IMR-90 (cell line): ENCODE measurements at regions not wholly inside any gene's neighbourhood (a gene's known extent, or its start where the extent isn't known, plus 50 kb on each side); places are given as distances from the start of the nearest gene placed in this dataset.

Source experiments
- ATAC-seq: fragments of 200-7000 bp; cut with Tn5 transposase; 2 replicates; pipeline ENCODE4 v1.9.1; 2020; ENCODE audit warnings: low read depth, mild to moderate bottlenecking, moderate library complexity
- BruUV-seq: library from RNA; stranded (reverse); fragments of 400-500 nt; replicated peaks from 2 replicates; lab custom pipeline; 2021; lab: Mats Ljungman, UMichigan
- CTCF ChIA-PET: fragments of 300-600 bp; formaldehyde crosslinking; extraction: SDS; loops from one replicate; lab custom pipeline; 2021; ENCODE audit warnings: antibody characterized with exemption; lab: Yijun Ruan, JAX
- POLR2A ChIA-PET: fragments of 300-600 bp; sonication (Branson Sonifier 250); formaldehyde crosslinking; loops from one replicate; lab custom pipeline; 2022; ENCODE audit warnings: antibody characterized with exemption; ENCODE audit not compliant: unreplicated experiment; lab: Charles Lee
- DNase-seq: peaks from one replicate; pipeline ENCODE4 v3.0.0; 2013
- H2AFZ ChIP-seq: replicated peaks from 2 replicates; pipeline ENCODE3; 2013; ENCODE audit warnings: low read length, mild to moderate bottlenecking; ENCODE audit not compliant: poor library complexity
- H2AK5ac ChIP-seq: 2 replicates; pipeline ENCODE4 v1.6.1; 2013; ENCODE audit warnings: low read depth, low read length, inconsistent platforms
- H2AK9ac ChIP-seq: replicated peaks from 2 replicates; pipeline ENCODE3; 2013; ENCODE audit warnings: mild to moderate bottlenecking, low read depth, low read length, moderate library complexity; ENCODE audit not compliant: poor library complexity
- H2BK120ac ChIP-seq: 2 replicates; pipeline ENCODE4 v1.6.1; 2013; ENCODE audit warnings: low read depth, low read length, inconsistent platforms
- H2BK15ac ChIP-seq: 3 replicates; pipeline ENCODE4 v1.6.1; 2013; ENCODE audit warnings: low read depth, low read length, inconsistent platforms
- H2BK20ac ChIP-seq: 2 replicates; pipeline ENCODE4 v1.6.1; 2013; ENCODE audit warnings: low read depth, mild to moderate bottlenecking, inconsistent platforms, low read length, moderate library complexity
- H2BK5ac ChIP-seq: 2 replicates; pipeline ENCODE4 v1.6.1; 2013; ENCODE audit warnings: mild to moderate bottlenecking, low read depth, low read length, inconsistent platforms; ENCODE audit not compliant: poor library complexity, severe bottlenecking
- H3K14ac ChIP-seq: replicated peaks from 2 replicates; pipeline ENCODE4 v1.6.1; 2013; ENCODE audit warnings: low read depth, low read length, inconsistent platforms
- H3K18ac ChIP-seq: 2 replicates; pipeline ENCODE4 v1.6.1; 2013; ENCODE audit warnings: low read depth, low read length, control low read depth
- H3K23ac ChIP-seq: 2 replicates; pipeline ENCODE4 v1.6.1; 2013; ENCODE audit warnings: low read depth, low read length, inconsistent platforms
- H3K27ac ChIP-seq: 2 replicates; pipeline ENCODE4 v1.5.1; 2013; ENCODE audit warnings: mild to moderate bottlenecking, control low read depth, low read length; ENCODE audit not compliant: insufficient read depth
- H3K27me3 ChIP-seq: 2 replicates; pipeline ENCODE4 v1.6.1; 2013; ENCODE audit warnings: low read length; ENCODE audit not compliant: control insufficient read depth, insufficient read depth
- H3K36me3 ChIP-seq: 2 replicates; pipeline ENCODE4 v1.6.1; 2013; ENCODE audit warnings: low read length, mixed read lengths; ENCODE audit not compliant: control insufficient read depth, insufficient read depth
- H3K4ac ChIP-seq: 2 replicates; pipeline ENCODE4 v1.6.1; 2013; ENCODE audit warnings: low read depth, low read length, inconsistent platforms
- H3K4me1 ChIP-seq: 2 replicates; pipeline ENCODE4 v1.6.1; 2013; ENCODE audit warnings: low read length, mixed read lengths; ENCODE audit not compliant: control insufficient read depth, insufficient read depth
- H3K4me2 ChIP-seq: 2 replicates; pipeline ENCODE4 v1.6.1; 2013; ENCODE audit warnings: low read depth, mild to moderate bottlenecking, control low read depth, low read length, moderate library complexity
- H3K4me3 ChIP-seq: 2 replicates; pipeline ENCODE4 v1.5.1; 2013; ENCODE audit warnings: low read depth, mild to moderate bottlenecking, control low read depth, low read length, moderate library complexity; ENCODE audit not compliant: insufficient read depth
- H3K56ac ChIP-seq: 2 replicates; pipeline ENCODE4 v1.6.1; 2013; ENCODE audit warnings: low read length, inconsistent platforms; ENCODE audit not compliant: insufficient read depth; ENCODE audit errors: extremely low read depth
- H3K79me1 ChIP-seq, 2 experiments: 2 replicates each; pipeline ENCODE4 v1.6.1; 2013; ENCODE audit warnings: low read length in 2 of 2, inconsistent platforms in 1 of 2, low read depth in 1 of 2
- H3K9ac ChIP-seq: 2 replicates; pipeline ENCODE4 v1.6.1; 2013; ENCODE audit warnings: low read depth, low read length, control low read depth
- H3K9me1 ChIP-seq: 2 replicates; pipeline ENCODE4 v1.6.1; 2013; ENCODE audit warnings: low read length, inconsistent platforms; ENCODE audit not compliant: insufficient read depth
- H3K9me3 ChIP-seq: 2 replicates; pipeline ENCODE4 v1.6.1; 2013; ENCODE audit warnings: low read length; ENCODE audit not compliant: control insufficient read depth, insufficient read depth
- H4K20me1 ChIP-seq: 2 replicates; pipeline ENCODE4 v1.6.1; 2013; ENCODE audit warnings: low read length, inconsistent platforms; ENCODE audit not compliant: insufficient read depth
- H4K5ac ChIP-seq: 2 replicates; pipeline ENCODE4 v1.6.1; 2013; ENCODE audit warnings: mild to moderate bottlenecking, low read depth, low read length, control low read depth
- H4K8ac ChIP-seq, 2 experiments: 2 replicates each; pipeline ENCODE4 v1.6.1; 2013; ENCODE audit warnings: low read depth in 2 of 2, low read length in 2 of 2, control low read depth in 1 of 2, inconsistent platforms in 1 of 2
- H4K91ac ChIP-seq: 2 replicates; pipeline ENCODE4 v1.6.1; 2013; ENCODE audit warnings: low read depth, low read length, inconsistent platforms; ENCODE audit not compliant: insufficient read depth
- BHLHE40 ChIP-seq: fragments of 150-350 bp; IDR thresholded peaks from 2 replicates; pipeline ENCODE4 v1.6.1; 2016; ENCODE audit warnings: mild to moderate bottlenecking, low read depth, low read length
- CEBPB ChIP-seq: IDR thresholded peaks from 2 replicates; pipeline ENCODE4 v1.6.1; 2012; ENCODE audit warnings: low read depth, low read length, improper control_type of control experiment
- CHD1 ChIP-seq: IDR thresholded peaks from 2 replicates; pipeline ENCODE4 v1.6.1; 2012; ENCODE audit warnings: low read depth, low read length, improper control_type of control experiment
- FOS ChIP-seq: fragments of 150-350 bp; IDR thresholded peaks from 2 replicates; pipeline ENCODE4 v1.6.1; 2016; ENCODE audit warnings: low read depth, low read length
- MAFK ChIP-seq: IDR thresholded peaks from 2 replicates; pipeline ENCODE4 v1.6.1; 2012; ENCODE audit warnings: low read depth, low read length, improper control_type of control experiment
- MAZ ChIP-seq: IDR thresholded peaks from 2 replicates; pipeline ENCODE4 v1.6.1; 2012; ENCODE audit warnings: low read depth, mild to moderate bottlenecking, low read length, improper control_type of control experiment, moderate library complexity, borderline replicate concordance
- MXI1 ChIP-seq: IDR thresholded peaks from 2 replicates; pipeline ENCODE4 v1.6.1; 2012; ENCODE audit warnings: low read depth, mild to moderate bottlenecking, low read length, moderate library complexity, borderline replicate concordance
- NFE2L2 ChIP-seq: fragments of 150-350 bp; IDR thresholded peaks from 2 replicates; pipeline ENCODE4 v1.6.1; 2016; ENCODE audit warnings: low read depth, mild to moderate bottlenecking, low read length
- POLR2A ChIP-seq: IDR thresholded peaks from 2 replicates; pipeline ENCODE4 v1.6.1; 2012; ENCODE audit warnings: mild to moderate bottlenecking, low read depth, low read length
- RAD21 ChIP-seq: IDR thresholded peaks from 2 replicates; pipeline ENCODE4 v1.6.1; 2012; ENCODE audit warnings: low read length, improper control_type of control experiment
- RCOR1 ChIP-seq: IDR thresholded peaks from 2 replicates; pipeline ENCODE4 v1.6.1; 2012; ENCODE audit warnings: mild to moderate bottlenecking, low read length, improper control_type of control experiment; ENCODE audit not compliant: insufficient replicate concordance
- RFX5 ChIP-seq: IDR thresholded peaks from 2 replicates; pipeline ENCODE4 v1.8.0; 2012; ENCODE audit warnings: low read depth, mild to moderate bottlenecking, low read length, moderate library complexity
- SMC3 ChIP-seq: fragments of 150-350 bp; IDR thresholded peaks from 2 replicates; pipeline ENCODE4 v1.6.1; 2016; ENCODE audit warnings: low read depth, mild to moderate bottlenecking, antibody characterized with exemption, low read length, moderate library complexity
- WGBS, 2 experiments: methylation state at CpG; one replicate each; pipeline versions ENCODE4 v1.1.5 to v1.1.7; 2013; ENCODE audit warnings: missing lambda C conversion rate in 2 of 2; ENCODE audit not compliant: insufficient read length in 1 of 2; ENCODE audit errors: extremely low coverage in 2 of 2; 5-methylcytosine and 5-hydroxymethylcytosine counted together
- dilution Hi-C: fragments of 300-500 bp; cut with HindIII; formaldehyde crosslinking; loops from one replicate; pipeline ENCODE4 v1.14.3; 2018; ENCODE audit warnings: low sequenced_read_pairs; ENCODE audit not compliant: unreplicated experiment
- in situ Hi-C: fragments of 300-500 bp; cut with MboI; formaldehyde crosslinking; loops from 3 replicates; pipeline ENCODE4 v1.14.3; 2019; ENCODE audit warnings: low sequenced_read_pairs, inconsistent platforms, mixed read lengths
- intact Hi-C: fragments of 100-400 bp; cut with micrococcal nuclease; formaldehyde crosslinking; loops from 2 replicates; pipeline ENCODE4 v1.10.0; 2022
- TF ChIP-seq, protein P1 (sequence below): conservative IDR thresholded peaks from 2 replicates; pipeline ENCODE4 v1.5.1; 2012; ENCODE audit warnings: mild to moderate bottlenecking, low read depth, low read length, improper control_type of control experiment
- TF ChIP-seq, protein P2 (sequence below): fragments of 150-350 bp; IDR thresholded peaks from 2 replicates; pipeline ENCODE4 v1.6.1; 2017; ENCODE audit warnings: mild to moderate bottlenecking, antibody characterized with exemption, low read length, low read depth
- TF ChIP-seq, protein P3 (sequence below): fragments of 150-350 bp; IDR thresholded peaks from 2 replicates; pipeline ENCODE4 v1.6.1; 2016; ENCODE audit warnings: low read depth, mild to moderate bottlenecking, low read length, moderate library complexity, borderline replicate concordance

DNA sequence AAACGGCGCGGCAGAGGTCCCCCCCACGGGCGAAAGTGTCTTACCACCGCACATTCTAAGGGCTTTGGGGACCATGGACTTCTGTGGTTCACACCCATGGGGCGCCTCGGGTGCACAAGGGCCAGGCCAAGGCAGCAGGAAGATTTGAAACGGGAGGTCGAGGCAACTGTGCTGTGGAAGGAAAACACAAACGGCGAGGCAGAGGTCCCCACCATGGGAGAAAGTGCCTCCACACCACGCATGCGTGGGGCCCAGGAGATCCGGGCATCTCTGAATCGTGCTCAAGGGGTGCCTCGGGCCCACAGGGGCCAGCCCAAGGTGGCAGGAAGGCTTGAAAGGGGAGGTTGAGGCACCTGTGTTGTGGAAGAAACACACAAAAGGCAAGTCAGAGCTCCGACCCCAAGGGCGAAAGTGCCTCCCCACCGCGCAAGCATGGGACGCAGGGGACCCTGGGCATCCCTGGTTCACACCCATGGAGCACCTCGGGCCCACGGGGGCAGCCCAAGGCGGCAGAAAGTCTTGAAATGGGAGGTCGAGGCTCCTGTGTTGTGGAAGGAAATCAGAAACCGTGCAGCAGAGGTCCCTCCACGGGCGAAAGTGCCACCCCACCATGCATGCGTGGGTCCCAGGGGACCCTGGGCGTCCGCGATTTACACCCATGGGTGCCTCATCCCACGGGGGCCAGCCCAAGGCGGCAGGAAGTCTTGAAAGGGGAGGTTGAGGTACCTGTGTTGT lies 371.0 kb downstream of the ALG10 start:
- no TSS peak for BruUV-seq
- H3K18ac ChIP-seq = no peak overlapping the region
- H2BK5ac ChIP-seq = no peak overlapping the region
- H3K27me3 ChIP-seq = no peaks in the 10 kb centered on the region
- ChIA-PET CTCF (no interaction called here), POLR2A (no interaction called here)
- H2BK20ac ChIP-seq = no peak overlapping the region
- H2AFZ ChIP-seq = no peak overlapping the region
- H3K9me1 ChIP-seq = no peaks in the 10 kb centered on the region
- no peak overlapping the region for H3K14ac ChIP-seq
- WGBS, 2 experiments = 58% methylated on average over 7 of the region's 35 CpGs; no CpG with 5 or more reads in 1 of the 2 experiments
- in situ Hi-C loops = no loop called here
- no peak overlapping the region for H3K4me3 ChIP-seq
- H3K27ac ChIP-seq = no peak overlapping the region
- intact Hi-C loops = no loop called here
- TF ChIP-seq MAFK (no peak), POLR2A (no peak), MXI1 (no peak), RFX5 (no peak), CEBPB (no peak), RCOR1 (no peak), CHD1 (no peak), MAZ (no peak), SMC3 (no peak), FOS (no peak), BHLHE40 (no peak), RAD21 (no peak), NFE2L2 (no peak)
- TF ChIP-seq, protein P1, sequence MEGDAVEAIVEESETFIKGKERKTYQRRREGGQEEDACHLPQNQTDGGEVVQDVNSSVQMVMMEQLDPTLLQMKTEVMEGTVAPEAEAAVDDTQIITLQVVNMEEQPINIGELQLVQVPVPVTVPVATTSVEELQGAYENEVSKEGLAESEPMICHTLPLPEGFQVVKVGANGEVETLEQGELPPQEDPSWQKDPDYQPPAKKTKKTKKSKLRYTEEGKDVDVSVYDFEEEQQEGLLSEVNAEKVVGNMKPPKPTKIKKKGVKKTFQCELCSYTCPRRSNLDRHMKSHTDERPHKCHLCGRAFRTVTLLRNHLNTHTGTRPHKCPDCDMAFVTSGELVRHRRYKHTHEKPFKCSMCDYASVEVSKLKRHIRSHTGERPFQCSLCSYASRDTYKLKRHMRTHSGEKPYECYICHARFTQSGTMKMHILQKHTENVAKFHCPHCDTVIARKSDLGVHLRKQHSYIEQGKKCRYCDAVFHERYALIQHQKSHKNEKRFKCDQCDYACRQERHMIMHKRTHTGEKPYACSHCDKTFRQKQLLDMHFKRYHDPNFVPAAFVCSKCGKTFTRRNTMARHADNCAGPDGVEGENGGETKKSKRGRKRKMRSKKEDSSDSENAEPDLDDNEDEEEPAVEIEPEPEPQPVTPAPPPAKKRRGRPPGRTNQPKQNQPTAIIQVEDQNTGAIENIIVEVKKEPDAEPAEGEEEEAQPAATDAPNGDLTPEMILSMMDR = no peak
- TF ChIP-seq, protein P2, sequence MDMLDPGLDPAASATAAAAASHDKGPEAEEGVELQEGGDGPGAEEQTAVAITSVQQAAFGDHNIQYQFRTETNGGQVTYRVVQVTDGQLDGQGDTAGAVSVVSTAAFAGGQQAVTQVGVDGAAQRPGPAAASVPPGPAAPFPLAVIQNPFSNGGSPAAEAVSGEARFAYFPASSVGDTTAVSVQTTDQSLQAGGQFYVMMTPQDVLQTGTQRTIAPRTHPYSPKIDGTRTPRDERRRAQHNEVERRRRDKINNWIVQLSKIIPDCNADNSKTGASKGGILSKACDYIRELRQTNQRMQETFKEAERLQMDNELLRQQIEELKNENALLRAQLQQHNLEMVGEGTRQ = no peak
- TF ChIP-seq, protein P3, sequence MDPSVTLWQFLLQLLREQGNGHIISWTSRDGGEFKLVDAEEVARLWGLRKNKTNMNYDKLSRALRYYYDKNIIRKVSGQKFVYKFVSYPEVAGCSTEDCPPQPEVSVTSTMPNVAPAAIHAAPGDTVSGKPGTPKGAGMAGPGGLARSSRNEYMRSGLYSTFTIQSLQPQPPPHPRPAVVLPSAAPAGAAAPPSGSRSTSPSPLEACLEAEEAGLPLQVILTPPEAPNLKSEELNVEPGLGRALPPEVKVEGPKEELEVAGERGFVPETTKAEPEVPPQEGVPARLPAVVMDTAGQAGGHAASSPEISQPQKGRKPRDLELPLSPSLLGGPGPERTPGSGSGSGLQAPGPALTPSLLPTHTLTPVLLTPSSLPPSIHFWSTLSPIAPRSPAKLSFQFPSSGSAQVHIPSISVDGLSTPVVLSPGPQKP = no peak
- H4K5ac ChIP-seq = no peak overlapping the region
- no peaks in the 10 kb centered on the region for H3K79me1 ChIP-seq
- no peak overlapping the region for H2AK9ac ChIP-seq
- H3K4me2 ChIP-seq = no peak overlapping the region
- no peaks in the 10 kb centered on the region for H4K20me1 ChIP-seq
- no peak for DNase-seq
- H3K56ac ChIP-seq = no peak overlapping the region
- dilution Hi-C loops = no loop called here
- H3K4me1 ChIP-seq = no peaks in the 10 kb centered on the region
- H3K36me3 ChIP-seq = no peaks in the 10 kb centered on the region
- no peak overlapping the region for H2BK120ac ChIP-seq
- H4K8ac ChIP-seq = no peak overlapping the region
- no peak overlapping the region for H3K4ac ChIP-seq
- ATAC-seq = no peak
- peaks cover 59% of the 10 kb centered on the region for H3K9me3 ChIP-seq
- no peak overlapping the region for H3K9ac ChIP-seq
- H3K23ac ChIP-seq = no peak overlapping the region
- no peak overlapping the region for H2AK5ac ChIP-seq
- no peak overlapping the region for H4K91ac ChIP-seq
- H2BK15ac ChIP-seq = no peak overlapping the region
